Thyroid gland (tissue), 4 donors: ENCODE measurements at regions not wholly inside any gene's neighbourhood (a gene's known extent, or its start where the extent isn't known, plus 50 kb on each side); places are given as distances from the start of the nearest gene placed in this dataset.

Experiments
- POLR2A ChIP-seq, 2 donors: fragments of 450-650 bp; IDR thresholded peaks; one replicate each; pipeline ENCODE4 v1.6.1; 2017; ENCODE audit warnings: antibody characterized with exemption in 2 of 2, mild to moderate bottlenecking in 2 of 2, moderate library complexity in 1 of 2
- TF ChIP-seq, protein P1 (sequence below), 6 experiments: fragments of 200-600 bp in 3 of 6; fragments of 450-650 bp in 3 of 6; sonication (generic) in 3 of 6; IDR thresholded peaks; one replicate each; pipeline ENCODE4 v1.5.1; 2016 to 2019; ENCODE audit warnings: antibody characterized with exemption in 6 of 6, mild to moderate bottlenecking in 2 of 6, inconsistent platforms in 1 of 6, moderate library complexity in 1 of 6

DNA sequence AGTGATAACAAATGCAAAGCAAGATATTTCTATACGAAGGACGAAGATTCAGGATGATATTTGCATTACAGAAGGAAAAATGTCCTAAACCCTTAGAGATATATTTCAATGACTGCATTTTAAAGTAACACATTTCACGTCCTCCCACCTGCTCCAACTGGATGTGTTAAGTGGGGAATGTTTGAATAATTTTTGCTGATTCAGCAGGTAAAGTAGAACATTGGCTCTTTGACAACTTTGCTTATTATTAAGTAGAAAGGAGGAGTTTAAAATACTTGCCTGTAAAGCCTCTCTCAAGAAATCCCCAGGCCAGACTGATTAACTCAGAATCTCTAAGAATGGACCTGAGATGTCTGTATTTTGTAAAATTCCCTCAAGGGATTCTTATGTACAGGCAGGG lies 1165.2 kb upstream of the PRKX start:
- TF ChIP-seq, protein P1, sequence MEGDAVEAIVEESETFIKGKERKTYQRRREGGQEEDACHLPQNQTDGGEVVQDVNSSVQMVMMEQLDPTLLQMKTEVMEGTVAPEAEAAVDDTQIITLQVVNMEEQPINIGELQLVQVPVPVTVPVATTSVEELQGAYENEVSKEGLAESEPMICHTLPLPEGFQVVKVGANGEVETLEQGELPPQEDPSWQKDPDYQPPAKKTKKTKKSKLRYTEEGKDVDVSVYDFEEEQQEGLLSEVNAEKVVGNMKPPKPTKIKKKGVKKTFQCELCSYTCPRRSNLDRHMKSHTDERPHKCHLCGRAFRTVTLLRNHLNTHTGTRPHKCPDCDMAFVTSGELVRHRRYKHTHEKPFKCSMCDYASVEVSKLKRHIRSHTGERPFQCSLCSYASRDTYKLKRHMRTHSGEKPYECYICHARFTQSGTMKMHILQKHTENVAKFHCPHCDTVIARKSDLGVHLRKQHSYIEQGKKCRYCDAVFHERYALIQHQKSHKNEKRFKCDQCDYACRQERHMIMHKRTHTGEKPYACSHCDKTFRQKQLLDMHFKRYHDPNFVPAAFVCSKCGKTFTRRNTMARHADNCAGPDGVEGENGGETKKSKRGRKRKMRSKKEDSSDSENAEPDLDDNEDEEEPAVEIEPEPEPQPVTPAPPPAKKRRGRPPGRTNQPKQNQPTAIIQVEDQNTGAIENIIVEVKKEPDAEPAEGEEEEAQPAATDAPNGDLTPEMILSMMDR (IDR thresholded peaks at IDR 0.05): no peak
- TF ChIP-seq POLR2A (IDR thresholded peaks at IDR 0.05): no peak
